ENCODE measurements at regions not wholly inside any gene's neighbourhood (a gene's known extent, or its start where the extent isn't known, plus 50 kb on each side); places are given as distances from the start of the nearest gene placed in this dataset.

DNA sequence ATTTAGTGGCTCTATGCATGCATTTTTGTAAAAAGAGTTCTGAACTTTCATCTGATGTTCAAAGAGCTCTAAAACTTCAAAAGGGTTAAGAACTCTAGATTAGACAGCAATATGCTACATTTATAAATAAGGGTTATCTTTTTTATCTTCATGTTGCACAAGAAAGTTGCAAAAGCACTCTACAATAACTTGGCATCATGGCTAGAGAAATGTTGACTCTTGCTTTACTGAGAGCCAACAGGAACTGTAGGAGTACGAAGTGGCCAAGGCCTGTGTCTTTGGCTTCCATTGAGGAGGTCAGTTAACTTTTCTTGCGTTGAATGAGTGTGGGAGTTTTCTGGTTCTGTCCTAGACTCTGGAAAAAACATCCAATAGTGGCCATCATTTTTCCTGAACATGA is 516.9 kb downstream of the TFAP2B start:
- Histone ChIP-seq H3K9me2 (ENCODE audit: insufficient read depth) (no peaks in the 10 kb centered on the region; the same call in 1 of the 2 replicates), H3K4me1 (ENCODE audit: insufficient read depth) (peaks cover 8% of the 10 kb centered on the region), H3K27me3 (ENCODE audit: insufficient read depth) (no peaks in the 10 kb centered on the region), H3K79me2 (replicated peaks; ENCODE audit: insufficient read depth) (no peaks in the 10 kb centered on the region), H3K27ac (ENCODE audit: low read depth) (no peak overlapping the region), H3K4me2 (no peak overlapping the region), H3K4me3 (no peak overlapping the region), H2AFZ (no peak overlapping the region), H3K36me3 (ENCODE audit: insufficient read depth) (no peaks in the 10 kb centered on the region), H3F3A (replicated peaks; ENCODE audit: low read depth) (no peaks in the 10 kb centered on the region), H4K20me1 (replicated peaks; ENCODE audit: insufficient read depth) (no peaks in the 10 kb centered on the region)
- TF ChIP-seq CTCF (conservative IDR thresholded peaks at IDR 0.05; ENCODE audit: low read depth in 2 of 2) = no peak
- TF ChIP-seq CREB1 (CRISPR knock-in tag; IDR thresholded peaks at IDR 0.05; ENCODE audit: low read depth) = no peak
- no peak for TF ChIP-seq NANOG (IDR thresholded peaks at IDR 0.05; ENCODE audit: borderline replicate concordance)
- TF ChIP-seq EZH2 (IDR thresholded peaks at IDR 0.05; ENCODE audit: low read depth, unreplicated experiment) = no peak
- no peak for TF ChIP-seq ZNF114 (CRISPR knock-in tag; IDR thresholded peaks at IDR 0.05)
- TF ChIP-seq ETS1 (IDR thresholded peaks at IDR 0.05) = no peak
- no peak for TF ChIP-seq JUNB (IDR thresholded peaks at IDR 0.05; ENCODE audit: unreplicated experiment)
- no peak for TF ChIP-seq POLR2AphosphoS5 (IDR thresholded peaks at IDR 0.05; ENCODE audit: low read depth)
- TF ChIP-seq, protein P1, sequence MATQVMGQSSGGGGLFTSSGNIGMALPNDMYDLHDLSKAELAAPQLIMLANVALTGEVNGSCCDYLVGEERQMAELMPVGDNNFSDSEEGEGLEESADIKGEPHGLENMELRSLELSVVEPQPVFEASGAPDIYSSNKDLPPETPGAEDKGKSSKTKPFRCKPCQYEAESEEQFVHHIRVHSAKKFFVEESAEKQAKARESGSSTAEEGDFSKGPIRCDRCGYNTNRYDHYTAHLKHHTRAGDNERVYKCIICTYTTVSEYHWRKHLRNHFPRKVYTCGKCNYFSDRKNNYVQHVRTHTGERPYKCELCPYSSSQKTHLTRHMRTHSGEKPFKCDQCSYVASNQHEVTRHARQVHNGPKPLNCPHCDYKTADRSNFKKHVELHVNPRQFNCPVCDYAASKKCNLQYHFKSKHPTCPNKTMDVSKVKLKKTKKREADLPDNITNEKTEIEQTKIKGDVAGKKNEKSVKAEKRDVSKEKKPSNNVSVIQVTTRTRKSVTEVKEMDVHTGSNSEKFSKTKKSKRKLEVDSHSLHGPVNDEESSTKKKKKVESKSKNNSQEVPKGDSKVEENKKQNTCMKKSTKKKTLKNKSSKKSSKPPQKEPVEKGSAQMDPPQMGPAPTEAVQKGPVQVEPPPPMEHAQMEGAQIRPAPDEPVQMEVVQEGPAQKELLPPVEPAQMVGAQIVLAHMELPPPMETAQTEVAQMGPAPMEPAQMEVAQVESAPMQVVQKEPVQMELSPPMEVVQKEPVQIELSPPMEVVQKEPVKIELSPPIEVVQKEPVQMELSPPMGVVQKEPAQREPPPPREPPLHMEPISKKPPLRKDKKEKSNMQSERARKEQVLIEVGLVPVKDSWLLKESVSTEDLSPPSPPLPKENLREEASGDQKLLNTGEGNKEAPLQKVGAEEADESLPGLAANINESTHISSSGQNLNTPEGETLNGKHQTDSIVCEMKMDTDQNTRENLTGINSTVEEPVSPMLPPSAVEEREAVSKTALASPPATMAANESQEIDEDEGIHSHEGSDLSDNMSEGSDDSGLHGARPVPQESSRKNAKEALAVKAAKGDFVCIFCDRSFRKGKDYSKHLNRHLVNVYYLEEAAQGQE (IDR thresholded peaks at IDR 0.05; ENCODE audit: unreplicated experiment) = no peak
- TF ChIP-seq, protein P2, sequence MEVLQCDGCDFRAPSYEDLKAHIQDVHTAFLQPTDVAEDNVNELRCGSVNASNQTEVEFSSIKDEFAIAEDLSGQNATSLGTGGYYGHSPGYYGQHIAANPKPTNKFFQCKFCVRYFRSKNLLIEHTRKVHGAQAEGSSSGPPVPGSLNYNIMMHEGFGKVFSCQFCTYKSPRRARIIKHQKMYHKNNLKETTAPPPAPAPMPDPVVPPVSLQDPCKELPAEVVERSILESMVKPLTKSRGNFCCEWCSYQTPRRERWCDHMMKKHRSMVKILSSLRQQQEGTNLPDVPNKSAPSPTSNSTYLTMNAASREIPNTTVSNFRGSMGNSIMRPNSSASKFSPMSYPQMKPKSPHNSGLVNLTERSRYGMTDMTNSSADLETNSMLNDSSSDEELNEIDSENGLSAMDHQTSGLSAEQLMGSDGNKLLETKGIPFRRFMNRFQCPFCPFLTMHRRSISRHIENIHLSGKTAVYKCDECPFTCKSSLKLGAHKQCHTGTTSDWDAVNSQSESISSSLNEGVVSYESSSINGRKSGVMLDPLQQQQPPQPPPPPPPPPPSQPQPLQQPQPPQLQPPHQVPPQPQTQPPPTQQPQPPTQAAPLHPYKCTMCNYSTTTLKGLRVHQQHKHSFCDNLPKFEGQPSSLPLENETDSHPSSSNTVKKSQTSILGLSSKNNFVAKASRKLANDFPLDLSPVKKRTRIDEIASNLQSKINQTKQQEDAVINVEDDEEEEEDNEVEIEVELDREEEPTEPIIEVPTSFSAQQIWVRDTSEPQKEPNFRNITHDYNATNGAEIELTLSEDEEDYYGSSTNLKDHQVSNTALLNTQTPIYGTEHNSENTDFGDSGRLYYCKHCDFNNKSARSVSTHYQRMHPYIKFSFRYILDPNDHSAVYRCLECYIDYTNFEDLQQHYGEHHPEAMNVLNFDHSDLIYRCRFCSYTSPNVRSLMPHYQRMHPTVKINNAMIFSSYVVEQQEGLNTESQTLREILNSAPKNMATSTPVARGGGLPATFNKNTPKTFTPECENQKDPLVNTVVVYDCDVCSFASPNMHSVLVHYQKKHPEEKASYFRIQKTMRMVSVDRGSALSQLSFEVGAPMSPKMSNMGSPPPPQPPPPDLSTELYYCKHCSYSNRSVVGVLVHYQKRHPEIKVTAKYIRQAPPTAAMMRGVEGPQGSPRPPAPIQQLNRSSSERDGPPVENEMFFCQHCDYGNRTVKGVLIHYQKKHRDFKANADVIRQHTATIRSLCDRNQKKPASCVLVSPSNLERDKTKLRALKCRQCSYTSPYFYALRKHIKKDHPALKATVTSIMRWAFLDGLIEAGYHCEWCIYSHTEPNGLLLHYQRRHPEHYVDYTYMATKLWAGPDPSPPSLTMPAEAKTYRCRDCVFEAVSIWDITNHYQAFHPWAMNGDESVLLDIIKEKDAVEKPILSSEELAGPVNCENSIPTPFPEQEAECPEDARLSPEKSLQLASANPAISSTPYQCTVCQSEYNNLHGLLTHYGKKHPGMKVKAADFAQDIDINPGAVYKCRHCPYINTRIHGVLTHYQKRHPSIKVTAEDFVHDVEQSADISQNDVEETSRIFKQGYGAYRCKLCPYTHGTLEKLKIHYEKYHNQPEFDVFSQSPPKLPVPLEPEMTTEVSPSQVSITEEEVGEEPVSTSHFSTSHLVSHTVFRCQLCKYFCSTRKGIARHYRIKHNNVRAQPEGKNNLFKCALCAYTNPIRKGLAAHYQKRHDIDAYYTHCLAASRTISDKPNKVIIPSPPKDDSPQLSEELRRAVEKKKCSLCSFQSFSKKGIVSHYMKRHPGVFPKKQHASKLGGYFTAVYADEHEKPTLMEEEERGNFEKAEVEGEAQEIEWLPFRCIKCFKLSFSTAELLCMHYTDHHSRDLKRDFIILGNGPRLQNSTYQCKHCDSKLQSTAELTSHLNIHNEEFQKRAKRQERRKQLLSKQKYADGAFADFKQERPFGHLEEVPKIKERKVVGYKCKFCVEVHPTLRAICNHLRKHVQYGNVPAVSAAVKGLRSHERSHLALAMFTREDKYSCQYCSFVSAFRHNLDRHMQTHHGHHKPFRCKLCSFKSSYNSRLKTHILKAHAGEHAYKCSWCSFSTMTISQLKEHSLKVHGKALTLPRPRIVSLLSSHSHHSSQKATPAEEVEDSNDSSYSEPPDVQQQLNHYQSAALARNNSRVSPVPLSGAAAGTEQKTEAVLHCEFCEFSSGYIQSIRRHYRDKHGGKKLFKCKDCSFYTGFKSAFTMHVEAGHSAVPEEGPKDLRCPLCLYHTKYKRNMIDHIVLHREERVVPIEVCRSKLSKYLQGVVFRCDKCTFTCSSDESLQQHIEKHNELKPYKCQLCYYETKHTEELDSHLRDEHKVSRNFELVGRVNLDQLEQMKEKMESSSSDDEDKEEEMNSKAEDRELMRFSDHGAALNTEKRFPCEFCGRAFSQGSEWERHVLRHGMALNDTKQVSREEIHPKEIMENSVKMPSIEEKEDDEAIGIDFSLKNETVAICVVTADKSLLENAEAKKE (CRISPR knock-in tag; IDR thresholded peaks at IDR 0.05) = no peak
- TF ChIP-seq EZH2phosphoT487 (IDR thresholded peaks at IDR 0.05; ENCODE audit: unreplicated experiment) = no peak
- TF ChIP-seq ZNF331 (CRISPR knock-in tag; IDR thresholded peaks at IDR 0.05; ENCODE audit: low read depth) = no peak
- TF ChIP-seq STAT1 (IDR thresholded peaks at IDR 0.05; ENCODE audit: unreplicated experiment) = no peak
- DNase-seq (ENCODE audit: low spot score) (no peak), ATAC-seq (no peak)
- Mint-ChIP-seq H3K4me1 (peaks cover 9% of the 10 kb centered on the region; the same call in 1 of the 3 replicates), H3K27me3 (ENCODE audit: insufficient read depth, low read depth, poor library complexity) (no peaks in the 10 kb centered on the region), H3K27ac (no peak overlapping the region), H3K36me3 (ENCODE audit: low read depth) (no peaks in the 10 kb centered on the region), H3K4me3 (no peak overlapping the region), H3K9me3 (no peaks in the 10 kb centered on the region; the same call in 2 of the 3 replicates)
